Stomach (tissue), 4 donors: ENCODE measurements at regions not wholly inside any gene's neighbourhood (a gene's known extent, or its start where the extent isn't known, plus 50 kb on each side); places are given as distances from the start of the nearest gene placed in this dataset.

ENCODE experiments used
- POLR2A ChIP-seq, 4 donors: fragments of 450-650 bp; IDR thresholded peaks; one replicate each; pipeline ENCODE4 v1.6.1; 2016; ENCODE audit warnings: antibody characterized with exemption in 4 of 4, control low read depth in 2 of 4, mild to moderate bottlenecking in 1 of 4, moderate library complexity in 1 of 4
- POLR2AphosphoS5 ChIP-seq, 3 donors: sonication (generic); formaldehyde crosslinking; IDR thresholded peaks; one replicate each; pipeline ENCODE4 v1.6.1; 2016; ENCODE audit warnings: antibody characterized with exemption in 3 of 3
- TF ChIP-seq, protein P1 (sequence below), 7 experiments: fragments of 450-650 bp in 4 of 7; fragments of 200-600 bp in 3 of 7; sonication (generic) in 3 of 7; IDR thresholded peaks; one replicate each; pipeline ENCODE4 v1.5.1; 2016 to 2019; ENCODE audit warnings: antibody characterized with exemption in 7 of 7, control low read depth in 2 of 7, mild to moderate bottlenecking in 1 of 7

DNA sequence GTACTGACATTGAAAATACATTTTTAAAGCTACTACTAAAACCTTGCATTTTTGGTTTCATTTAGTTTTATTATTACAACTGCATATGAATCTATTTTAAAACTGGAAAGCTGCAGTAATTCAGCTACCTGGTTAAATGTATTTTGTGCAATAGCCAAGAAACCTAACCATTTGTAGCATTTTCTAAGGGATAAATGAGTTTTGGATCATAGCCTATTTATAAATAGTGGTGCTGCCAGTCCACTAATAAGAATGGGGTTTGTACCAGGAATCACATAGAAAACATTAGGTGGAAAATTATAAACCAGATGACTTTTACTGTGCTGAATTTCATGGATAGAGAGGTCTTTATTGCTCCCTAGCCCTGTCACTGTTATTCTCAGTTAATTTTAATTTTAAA, 454.7 kb downstream of the DIPK2A start:
- TF ChIP-seq POLR2AphosphoS5 (IDR thresholded peaks at IDR 0.05), result no peak
- TF ChIP-seq, protein P1, sequence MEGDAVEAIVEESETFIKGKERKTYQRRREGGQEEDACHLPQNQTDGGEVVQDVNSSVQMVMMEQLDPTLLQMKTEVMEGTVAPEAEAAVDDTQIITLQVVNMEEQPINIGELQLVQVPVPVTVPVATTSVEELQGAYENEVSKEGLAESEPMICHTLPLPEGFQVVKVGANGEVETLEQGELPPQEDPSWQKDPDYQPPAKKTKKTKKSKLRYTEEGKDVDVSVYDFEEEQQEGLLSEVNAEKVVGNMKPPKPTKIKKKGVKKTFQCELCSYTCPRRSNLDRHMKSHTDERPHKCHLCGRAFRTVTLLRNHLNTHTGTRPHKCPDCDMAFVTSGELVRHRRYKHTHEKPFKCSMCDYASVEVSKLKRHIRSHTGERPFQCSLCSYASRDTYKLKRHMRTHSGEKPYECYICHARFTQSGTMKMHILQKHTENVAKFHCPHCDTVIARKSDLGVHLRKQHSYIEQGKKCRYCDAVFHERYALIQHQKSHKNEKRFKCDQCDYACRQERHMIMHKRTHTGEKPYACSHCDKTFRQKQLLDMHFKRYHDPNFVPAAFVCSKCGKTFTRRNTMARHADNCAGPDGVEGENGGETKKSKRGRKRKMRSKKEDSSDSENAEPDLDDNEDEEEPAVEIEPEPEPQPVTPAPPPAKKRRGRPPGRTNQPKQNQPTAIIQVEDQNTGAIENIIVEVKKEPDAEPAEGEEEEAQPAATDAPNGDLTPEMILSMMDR (IDR thresholded peaks at IDR 0.05), result no peak
- no peak for TF ChIP-seq POLR2A (IDR thresholded peaks at IDR 0.05)
